Panc1 (cell line): ENCODE measurements at regions not wholly inside any gene's neighbourhood (a gene's known extent, or its start where the extent isn't known, plus 50 kb on each side); places are given as distances from the start of the nearest gene placed in this dataset.

ENCODE experiments used
- ATAC-seq: fragments of 200-7000 bp; cut with Tn5 transposase; 2 replicates; pipeline ENCODE4 v1.9.1; 2020; ENCODE audit warnings: mild to moderate bottlenecking, moderate library complexity
- BruUV-seq: library from RNA; stranded (reverse); fragments of 400-500 nt; replicated peaks from 2 replicates; lab custom pipeline; 2021; lab: Mats Ljungman, UMichigan
- CTCF ChIA-PET: fragments of 300-600 bp; sonication (Branson Sonifier 250); formaldehyde crosslinking; loops from one replicate; lab custom pipeline; 2022; ENCODE audit warnings: antibody characterized with exemption; lab: Charles Lee
- POLR2A ChIA-PET: fragments of 300-600 bp; sonication (Branson Sonifier 250); formaldehyde crosslinking; loops from one replicate; lab custom pipeline; 2022; ENCODE audit warnings: antibody characterized with exemption; lab: Charles Lee
- DNase-seq: peaks from one replicate; pipeline ENCODE4 v3.0.0-alpha.2; 2010; ENCODE audit warnings: low read depth, low spot score
- H3K27ac ChIP-seq: 2 replicates; pipeline ENCODE4 v1.5.1; 2011; ENCODE audit warnings: mild to moderate bottlenecking, low read length, inconsistent platforms
- H3K27me3 ChIP-seq: fragments of 200-500 bp; sonication (Bioruptor generic); 2 replicates; pipeline ENCODE4 v1.6.0; 2014; ENCODE audit warnings: low read length, inconsistent platforms; ENCODE audit not compliant: control insufficient read depth, insufficient read depth
- H3K36me3 ChIP-seq: fragments of 200-500 bp; sonication (Bioruptor generic); 2 replicates; pipeline ENCODE4 v1.5.1; 2014; ENCODE audit warnings: inconsistent platforms, mild to moderate bottlenecking, low read length, moderate library complexity; ENCODE audit not compliant: control insufficient read depth, insufficient read depth
- H3K4me1 ChIP-seq: 2 replicates; pipeline ENCODE4 v1.5.1; 2011; ENCODE audit warnings: inconsistent platforms, mild to moderate bottlenecking, low read length, moderate library complexity; ENCODE audit not compliant: control insufficient read depth, insufficient read depth
- H3K4me3 ChIP-seq, 2 experiments: 2 replicates each; pipeline ENCODE4 v1.5.1; 2011 to 2012; ENCODE audit warnings: low read depth in 2 of 2, low read length in 2 of 2, mild to moderate bottlenecking in 2 of 2, inconsistent platforms in 1 of 2, moderate library complexity in 1 of 2
- H3K9me3 ChIP-seq: fragments of 200-500 bp; sonication (Bioruptor generic); 2 replicates; pipeline ENCODE4 v1.5.1; 2014; ENCODE audit warnings: low read depth, mild to moderate bottlenecking, inconsistent platforms, low read length, moderate library complexity; ENCODE audit not compliant: control insufficient read depth, insufficient read depth
- CTCF ChIP-seq: fragments of 450-650 bp; IDR thresholded peaks from 2 replicates; pipeline ENCODE4 v1.5.1; 2017; ENCODE audit warnings: mild to moderate bottlenecking
- POLR2AphosphoS5 ChIP-seq: IDR thresholded peaks from 2 replicates; pipeline ENCODE4 v1.6.1; 2012; ENCODE audit warnings: mild to moderate bottlenecking, low read depth, low read length, moderate library complexity
- SIN3A ChIP-seq: IDR thresholded peaks from 2 replicates; pipeline ENCODE4 v1.6.1; 2012; ENCODE audit warnings: low read depth, mild to moderate bottlenecking, low read length, moderate library complexity, borderline replicate concordance; ENCODE audit not compliant: insufficient read depth
- TCF7L2 ChIP-seq: IDR thresholded peaks from 2 replicates; pipeline ENCODE4 v1.6.1; 2011; ENCODE audit warnings: mild to moderate bottlenecking, low read depth, low read length, inconsistent platforms
- in situ Hi-C: cut with HindIII; loops from 2 replicates; pipeline ENCODE4 v1.10.0; 2016; ENCODE audit warnings: low sequenced_read_pairs, low pct_unique_long_range_greater_than_20kb
- intact Hi-C: fragments of 100-400 bp; cut with micrococcal nuclease; formaldehyde crosslinking; loops from one replicate; pipeline ENCODE4 v1.10.0; 2022; ENCODE audit not compliant: unreplicated experiment
- TF ChIP-seq, protein P1 (sequence below), 2 experiments: IDR thresholded peaks; 2 replicates each; pipeline ENCODE4 v1.6.1; 2011 to 2012; ENCODE audit warnings: low read depth in 2 of 2, control low read depth in 1 of 2, low read length in 1 of 2, mild to moderate bottlenecking in 1 of 2, moderate library complexity in 1 of 2; ENCODE audit not compliant: insufficient read depth in 1 of 2

DNA sequence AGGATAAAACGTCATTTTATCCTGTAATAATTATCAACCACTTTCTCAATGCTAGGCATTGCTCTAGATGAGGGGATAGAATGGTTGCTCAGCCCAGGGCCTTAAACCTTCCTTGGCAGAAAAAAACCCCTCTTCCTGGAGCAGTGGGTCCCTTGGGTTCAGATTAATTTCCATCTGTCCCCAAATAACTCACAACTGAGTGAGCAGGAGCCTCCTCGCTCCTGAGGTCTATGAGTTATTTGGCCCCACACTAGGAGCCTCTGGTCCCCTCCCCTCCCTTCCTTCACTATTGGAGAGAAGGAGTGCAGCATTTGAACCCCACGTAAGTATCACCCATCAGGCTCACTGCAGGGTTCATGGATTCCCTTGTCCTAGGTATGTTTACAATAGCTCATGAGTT lies 157.5 kb upstream of the FHL2 start:
- in situ Hi-C loops = no loop called here

GRCh38 chr2:105554235-105554634 lies 155.4 kb upstream of the FHL2 start:
- intact Hi-C loops = no loop called here
- TF ChIP-seq SIN3A = no peak
- TF ChIP-seq, protein P1, sequence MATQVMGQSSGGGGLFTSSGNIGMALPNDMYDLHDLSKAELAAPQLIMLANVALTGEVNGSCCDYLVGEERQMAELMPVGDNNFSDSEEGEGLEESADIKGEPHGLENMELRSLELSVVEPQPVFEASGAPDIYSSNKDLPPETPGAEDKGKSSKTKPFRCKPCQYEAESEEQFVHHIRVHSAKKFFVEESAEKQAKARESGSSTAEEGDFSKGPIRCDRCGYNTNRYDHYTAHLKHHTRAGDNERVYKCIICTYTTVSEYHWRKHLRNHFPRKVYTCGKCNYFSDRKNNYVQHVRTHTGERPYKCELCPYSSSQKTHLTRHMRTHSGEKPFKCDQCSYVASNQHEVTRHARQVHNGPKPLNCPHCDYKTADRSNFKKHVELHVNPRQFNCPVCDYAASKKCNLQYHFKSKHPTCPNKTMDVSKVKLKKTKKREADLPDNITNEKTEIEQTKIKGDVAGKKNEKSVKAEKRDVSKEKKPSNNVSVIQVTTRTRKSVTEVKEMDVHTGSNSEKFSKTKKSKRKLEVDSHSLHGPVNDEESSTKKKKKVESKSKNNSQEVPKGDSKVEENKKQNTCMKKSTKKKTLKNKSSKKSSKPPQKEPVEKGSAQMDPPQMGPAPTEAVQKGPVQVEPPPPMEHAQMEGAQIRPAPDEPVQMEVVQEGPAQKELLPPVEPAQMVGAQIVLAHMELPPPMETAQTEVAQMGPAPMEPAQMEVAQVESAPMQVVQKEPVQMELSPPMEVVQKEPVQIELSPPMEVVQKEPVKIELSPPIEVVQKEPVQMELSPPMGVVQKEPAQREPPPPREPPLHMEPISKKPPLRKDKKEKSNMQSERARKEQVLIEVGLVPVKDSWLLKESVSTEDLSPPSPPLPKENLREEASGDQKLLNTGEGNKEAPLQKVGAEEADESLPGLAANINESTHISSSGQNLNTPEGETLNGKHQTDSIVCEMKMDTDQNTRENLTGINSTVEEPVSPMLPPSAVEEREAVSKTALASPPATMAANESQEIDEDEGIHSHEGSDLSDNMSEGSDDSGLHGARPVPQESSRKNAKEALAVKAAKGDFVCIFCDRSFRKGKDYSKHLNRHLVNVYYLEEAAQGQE (IDR thresholded peaks at IDR 0.05; ENCODE audit: insufficient read depth in 1 of 2, low read depth in 2 of 2, low read length in 1 of 2) = no peak
- TF ChIP-seq TCF7L2 = no peak
- TF ChIP-seq POLR2AphosphoS5 = no peak
- TF ChIP-seq CTCF = no peak
- Histone ChIP-seq H3K36me3 (no peaks in the 10 kb centered on the region), H3K4me1 (peaks cover 16% of the 10 kb centered on the region), H3K27ac (no peak overlapping the region), H3K27me3 (0 out of 2 replicates have a peak, but pooled peaks cover 2% of the 10 kb centered on the region), H3K9me3 (no peaks in the 10 kb centered on the region), H3K4me3 (no peak overlapping the region)
- ATAC-seq (0 out of 2 replicates have a peak, but pooled peaks have one; percentile 16), DNase-seq (no peak)
- CTCF ChIA-PET = no interaction called here
- no TSS peak for BruUV-seq
- in situ Hi-C loops = no loop called here
- POLR2A ChIA-PET = no interaction called here

More for the DNA sequence above, 157.5 kb upstream of the FHL2 start:
- no peak overlapping the region for H3K27ac ChIP-seq
- H3K4me1 ChIP-seq = peaks cover 16% of the 10 kb centered on the region
- H3K36me3 ChIP-seq = no peaks in the 10 kb centered on the region
- ATAC-seq (no peak), DNase-seq (no peak)
- TF ChIP-seq, protein P1 (IDR thresholded peaks at IDR 0.05; ENCODE audit: insufficient read depth in 1 of 2, low read depth in 2 of 2, low read length in 1 of 2) = no peak
- TF ChIP-seq POLR2AphosphoS5 (no peak), SIN3A (no peak), CTCF (no peak)
- H3K4me3 ChIP-seq = no peak overlapping the region
- 0 out of 2 replicates have a peak, but pooled peaks cover 2% of the 10 kb centered on the region for H3K27me3 ChIP-seq
- CTCF ChIA-PET = no interaction called here
- POLR2A ChIA-PET = no interaction called here
- H3K9me3 ChIP-seq = no peaks in the 10 kb centered on the region
- BruUV-seq = no TSS peak
- intact Hi-C loops = no loop called here
